ENCODE measurements at regions not wholly inside any gene's neighbourhood (a gene's known extent, or its start where the extent isn't known, plus 50 kb on each side); places are given as distances from the start of the nearest gene placed in this dataset.

DNA sequence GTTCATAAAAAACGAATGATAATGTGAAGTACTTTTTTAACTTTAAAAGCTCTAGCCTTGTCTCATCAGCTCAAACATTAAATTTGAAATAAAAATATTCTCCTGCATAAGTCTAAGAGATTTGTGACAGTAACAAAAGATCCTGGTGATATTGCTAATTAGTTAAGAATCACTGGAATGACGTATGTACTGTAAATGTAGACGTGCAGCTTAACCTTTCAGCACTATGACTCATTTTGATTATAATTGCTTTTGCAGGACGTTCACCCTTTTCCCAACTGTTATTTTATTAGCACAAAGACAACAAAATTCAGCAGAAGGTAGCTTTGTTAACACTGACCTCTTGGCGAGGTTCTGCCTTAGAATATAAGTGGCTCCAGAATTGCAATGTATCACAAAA lies 68.6 kb downstream of the TENT5A start:
- H3K36me3 ChIP-seq (ENCODE audit: low read depth) = no peaks in the 10 kb centered on the region
- no peaks in the 10 kb centered on the region for H3K27me3 ChIP-seq (ENCODE audit: insufficient read depth, poor library complexity, severe bottlenecking)
- H3K4me1 ChIP-seq (ENCODE audit: insufficient read depth, poor library complexity, severe bottlenecking) = no peaks in the 10 kb centered on the region
- no peaks in the 10 kb centered on the region for H3K9me3 ChIP-seq (ENCODE audit: severe bottlenecking)
- no peak overlapping the region for H3K27ac ChIP-seq (ENCODE audit: poor library complexity, severe bottlenecking)
- DNase-seq (ENCODE audit: low spot score) (no peak), ATAC-seq (ENCODE audit: low read depth) (peak; percentile 40; the same call in 1 of the 3 replicates)
- no peak overlapping the region for H3K4me3 ChIP-seq (ENCODE audit: severe bottlenecking)
- TF ChIP-seq, protein P1, sequence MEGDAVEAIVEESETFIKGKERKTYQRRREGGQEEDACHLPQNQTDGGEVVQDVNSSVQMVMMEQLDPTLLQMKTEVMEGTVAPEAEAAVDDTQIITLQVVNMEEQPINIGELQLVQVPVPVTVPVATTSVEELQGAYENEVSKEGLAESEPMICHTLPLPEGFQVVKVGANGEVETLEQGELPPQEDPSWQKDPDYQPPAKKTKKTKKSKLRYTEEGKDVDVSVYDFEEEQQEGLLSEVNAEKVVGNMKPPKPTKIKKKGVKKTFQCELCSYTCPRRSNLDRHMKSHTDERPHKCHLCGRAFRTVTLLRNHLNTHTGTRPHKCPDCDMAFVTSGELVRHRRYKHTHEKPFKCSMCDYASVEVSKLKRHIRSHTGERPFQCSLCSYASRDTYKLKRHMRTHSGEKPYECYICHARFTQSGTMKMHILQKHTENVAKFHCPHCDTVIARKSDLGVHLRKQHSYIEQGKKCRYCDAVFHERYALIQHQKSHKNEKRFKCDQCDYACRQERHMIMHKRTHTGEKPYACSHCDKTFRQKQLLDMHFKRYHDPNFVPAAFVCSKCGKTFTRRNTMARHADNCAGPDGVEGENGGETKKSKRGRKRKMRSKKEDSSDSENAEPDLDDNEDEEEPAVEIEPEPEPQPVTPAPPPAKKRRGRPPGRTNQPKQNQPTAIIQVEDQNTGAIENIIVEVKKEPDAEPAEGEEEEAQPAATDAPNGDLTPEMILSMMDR (IDR thresholded peaks at IDR 0.05; ENCODE audit: poor library complexity, severe bottlenecking) = no peak

DNA sequence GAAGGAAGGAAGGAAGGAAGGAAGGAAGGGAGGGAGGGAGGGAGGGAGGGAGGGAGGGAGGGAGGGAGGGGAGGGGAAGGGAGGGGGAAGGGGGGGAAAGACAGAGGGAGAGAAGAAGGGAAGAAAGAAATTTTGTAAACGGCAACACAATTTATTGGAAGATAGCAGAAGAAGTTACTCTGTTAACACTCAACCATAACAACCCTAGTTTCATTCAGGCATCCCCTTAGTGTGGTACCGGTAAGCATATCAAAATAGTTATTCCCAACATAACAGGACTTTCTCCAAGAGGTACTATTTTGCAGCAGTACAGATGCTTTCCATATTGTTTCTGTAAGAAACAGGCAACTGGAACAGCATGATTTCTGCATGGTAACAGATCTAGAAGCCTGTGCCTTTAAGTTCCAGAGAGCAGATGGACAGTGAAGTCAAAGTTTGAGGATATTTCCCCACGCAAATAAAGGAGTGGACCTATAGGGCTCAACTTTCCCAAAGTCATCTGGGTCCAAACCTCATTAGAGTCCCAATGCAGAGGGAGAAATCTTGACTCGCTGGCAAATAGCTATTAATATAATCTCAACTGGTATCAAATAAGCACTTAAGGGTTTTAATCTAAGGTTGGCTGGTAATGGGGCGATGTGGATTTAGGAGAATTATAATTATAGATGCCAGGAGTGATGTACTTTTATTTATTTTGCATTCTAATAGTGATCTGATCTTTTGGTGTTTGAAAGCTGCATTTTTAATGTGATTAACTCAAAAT lies 69.4 kb downstream of the TENT5A start:
- no peak overlapping the region for H3K27ac ChIP-seq (ENCODE audit: poor library complexity, severe bottlenecking)
- no peak overlapping the region for H3K4me3 ChIP-seq (ENCODE audit: severe bottlenecking)
- H3K9me3 ChIP-seq (ENCODE audit: severe bottlenecking) = no peaks in the 10 kb centered on the region
- no peaks in the 10 kb centered on the region for H3K36me3 ChIP-seq (ENCODE audit: low read depth)
- DNase-seq (ENCODE audit: low spot score) (no peak), ATAC-seq (ENCODE audit: low read depth) (no peak)
- no peaks in the 10 kb centered on the region for H3K27me3 ChIP-seq (ENCODE audit: insufficient read depth, poor library complexity, severe bottlenecking)
- TF ChIP-seq, protein P1 (IDR thresholded peaks at IDR 0.05; ENCODE audit: poor library complexity, severe bottlenecking) = no peak
- no peaks in the 10 kb centered on the region for H3K4me1 ChIP-seq (ENCODE audit: insufficient read depth, poor library complexity, severe bottlenecking)

DNA sequence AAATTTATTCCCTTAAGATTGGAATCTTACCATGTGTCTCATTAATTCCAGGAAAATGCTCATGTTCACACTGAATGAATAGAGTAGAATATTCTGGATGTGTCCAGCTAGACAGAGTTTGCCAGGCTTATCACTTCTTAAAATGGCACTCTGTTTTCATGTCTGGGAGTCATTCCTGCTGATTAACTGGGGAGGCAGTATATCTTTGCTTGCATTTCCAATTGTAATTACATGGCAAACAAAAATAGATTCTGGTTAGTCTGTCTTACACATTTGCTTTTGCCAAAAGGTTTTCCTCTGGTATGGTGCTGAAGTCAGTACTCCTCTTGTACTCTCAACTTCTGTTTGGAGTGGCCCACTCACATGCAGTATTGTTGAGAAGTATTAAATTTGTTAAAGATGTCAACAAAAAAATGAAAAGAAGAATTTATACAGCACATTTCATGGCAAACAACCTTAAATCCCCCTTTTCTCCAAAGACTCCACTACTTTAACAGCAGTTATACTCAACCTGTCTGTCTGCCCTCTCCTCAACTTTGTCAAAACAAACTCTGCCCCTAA lies 70.2 kb downstream of the TENT5A start:
- Histone ChIP-seq H3K9me3 (ENCODE audit: severe bottlenecking) (no peaks in the 10 kb centered on the region), H3K27ac (ENCODE audit: poor library complexity, severe bottlenecking) (no peak overlapping the region), H3K27me3 (ENCODE audit: insufficient read depth, poor library complexity, severe bottlenecking) (no peaks in the 10 kb centered on the region), H3K4me1 (ENCODE audit: insufficient read depth, poor library complexity, severe bottlenecking) (no peaks in the 10 kb centered on the region), H3K36me3 (ENCODE audit: low read depth) (no peaks in the 10 kb centered on the region), H3K4me3 (ENCODE audit: severe bottlenecking) (no peak overlapping the region)
- TF ChIP-seq, protein P1 (IDR thresholded peaks at IDR 0.05; ENCODE audit: poor library complexity, severe bottlenecking) = no peak
- no peak for ATAC-seq (ENCODE audit: low read depth)
- no peak for DNase-seq (ENCODE audit: low spot score)

DNA sequence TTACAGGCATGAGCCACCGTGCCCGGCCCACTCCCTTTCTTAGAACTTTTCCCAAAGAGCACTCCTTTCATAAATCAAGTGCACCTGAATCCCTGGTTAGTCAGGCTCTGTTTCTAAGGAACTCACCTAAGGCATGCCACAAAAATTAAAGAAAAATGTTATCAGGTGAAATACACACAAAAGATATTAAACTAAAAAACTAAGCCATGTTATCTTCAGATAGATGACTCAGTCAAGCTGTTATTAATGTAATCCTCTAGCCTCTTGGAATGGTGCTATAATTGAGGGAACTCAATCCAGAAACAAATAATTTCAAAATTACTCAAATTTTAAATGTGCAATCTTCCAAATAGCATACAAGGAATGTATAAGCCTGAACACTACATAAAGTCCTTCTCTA lies 83.0 kb downstream of the TENT5A start:
- Histone ChIP-seq H3K27me3 (ENCODE audit: insufficient read depth, poor library complexity, severe bottlenecking) (no peaks in the 10 kb centered on the region), H3K27ac (ENCODE audit: poor library complexity, severe bottlenecking) (no peak overlapping the region), H3K36me3 (ENCODE audit: low read depth) (no peaks in the 10 kb centered on the region), H3K4me3 (ENCODE audit: severe bottlenecking) (no peak overlapping the region), H3K9me3 (ENCODE audit: severe bottlenecking) (no peaks in the 10 kb centered on the region), H3K4me1 (ENCODE audit: insufficient read depth, poor library complexity, severe bottlenecking) (no peaks in the 10 kb centered on the region)
- DNase-seq (ENCODE audit: low spot score) = no peak
- TF ChIP-seq, protein P1 (IDR thresholded peaks at IDR 0.05; ENCODE audit: poor library complexity, severe bottlenecking) = no peak
- ATAC-seq (ENCODE audit: low read depth) = no peak

DNA sequence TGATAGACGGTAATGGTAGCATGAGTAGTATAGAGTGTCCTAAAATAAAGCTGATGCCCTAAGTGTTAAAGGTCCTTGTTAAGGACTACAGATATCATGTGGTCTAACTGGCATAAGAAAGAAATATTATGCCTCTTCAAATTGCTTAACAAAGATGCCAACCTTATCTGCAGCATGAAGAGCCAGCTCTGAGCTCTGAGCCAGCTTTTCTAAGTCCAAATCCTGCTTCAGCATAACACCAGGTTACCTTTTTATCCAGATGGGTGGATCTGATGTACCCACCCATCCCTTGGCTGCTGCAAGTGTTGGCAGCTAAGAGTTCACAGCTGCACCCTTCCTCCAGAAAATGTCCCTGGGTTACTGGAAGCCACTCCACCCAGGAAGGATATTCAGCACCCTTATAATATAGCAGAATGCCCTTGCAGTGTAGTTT lies 83.8 kb downstream of the TENT5A start:
- DNase-seq (ENCODE audit: low spot score) = no peak
- TF ChIP-seq, protein P1 (IDR thresholded peaks at IDR 0.05; ENCODE audit: poor library complexity, severe bottlenecking) = no peak
- H3K9me3 ChIP-seq (ENCODE audit: severe bottlenecking) = no peaks in the 10 kb centered on the region
- no peak overlapping the region for H3K4me3 ChIP-seq (ENCODE audit: severe bottlenecking)
- no peak for ATAC-seq (ENCODE audit: low read depth)
- H3K36me3 ChIP-seq (ENCODE audit: low read depth) = no peaks in the 10 kb centered on the region
- H3K27me3 ChIP-seq (ENCODE audit: insufficient read depth, poor library complexity, severe bottlenecking) = no peaks in the 10 kb centered on the region
- no peaks in the 10 kb centered on the region for H3K4me1 ChIP-seq (ENCODE audit: insufficient read depth, poor library complexity, severe bottlenecking)
- H3K27ac ChIP-seq (ENCODE audit: poor library complexity, severe bottlenecking) = no peak overlapping the region
